ENCODE measurements at regions not wholly inside any gene's neighbourhood (a gene's known extent, or its start where the extent isn't known, plus 50 kb on each side); places are given as distances from the start of the nearest gene placed in this dataset.

GRCh38 chr12:24482044-24482443 is 466.9 kb downstream of the BCAT1 start:
- TF ChIP-seq CTCF (IDR thresholded peaks at IDR 0.05 in 8 of 11, conservative IDR thresholded peaks at IDR 0.05 in 3 of 11) (no peak), POLR2AphosphoS5 (IDR thresholded peaks at IDR 0.05) (no peak)

Data from spleen (tissue), 7 donors.